ENCODE measurements at regions not wholly inside any gene's neighbourhood (a gene's known extent, or its start where the extent isn't known, plus 50 kb on each side); places are given as distances from the start of the nearest gene placed in this dataset.

DNA sequence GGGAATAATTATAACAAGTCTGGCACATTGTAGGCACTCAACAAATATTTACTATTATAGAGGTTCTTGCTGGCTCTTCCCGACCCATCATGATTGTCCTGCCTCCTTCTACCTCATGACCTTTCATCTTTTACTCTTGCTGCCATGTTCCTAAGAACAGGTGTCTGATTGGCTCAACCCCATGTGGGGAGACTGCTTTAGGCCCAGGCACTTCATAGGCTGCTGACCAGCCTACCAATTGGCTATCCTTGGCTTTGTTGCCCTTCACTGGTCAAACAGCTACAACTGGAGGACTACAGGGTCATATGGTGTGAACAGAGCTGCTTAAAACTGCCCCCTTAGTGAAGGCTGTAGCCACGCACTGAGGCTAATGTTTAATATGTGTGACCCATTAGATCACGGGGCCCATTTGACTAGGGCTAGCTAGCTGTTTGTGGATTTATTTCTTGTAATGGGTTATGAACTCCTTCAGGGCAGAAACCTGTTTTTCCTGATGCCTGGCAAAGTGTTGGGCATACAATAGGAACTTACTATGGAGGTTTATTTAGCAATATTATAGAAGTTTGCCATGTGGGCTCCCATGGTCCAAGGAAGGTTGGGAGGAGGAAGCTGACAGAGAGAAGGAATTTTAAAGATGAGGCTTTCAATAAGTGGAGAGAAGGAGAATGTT is 239.9 kb upstream of the TBC1D5 start (continued):
- TF ChIP-seq ZNF302 (CRISPR knock-in tag; IDR thresholded peaks at IDR 0.05) (no peak), HOXB5 (CRISPR knock-in tag; IDR thresholded peaks at IDR 0.05) (no peak)

DNA sequence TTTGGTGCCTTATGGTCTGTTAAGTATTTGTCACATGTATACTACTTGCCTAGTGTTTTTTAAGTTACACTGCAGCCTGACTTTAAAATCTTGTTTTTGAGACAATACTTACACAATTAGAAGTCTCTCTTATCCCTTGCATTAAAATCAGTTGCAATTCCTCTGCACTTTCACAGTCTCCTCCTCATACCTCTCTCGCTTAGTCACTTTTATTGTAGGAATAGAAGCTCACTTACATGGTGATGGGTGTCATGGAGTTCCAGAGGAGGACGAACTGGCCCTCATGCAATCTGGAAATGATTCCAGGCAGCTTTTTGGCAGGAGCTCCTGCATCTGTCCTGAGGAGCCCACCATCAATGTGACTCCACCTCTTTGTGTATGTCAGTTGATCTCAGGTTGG is 238.4 kb upstream of the TBC1D5 start:
- no peak for ATAC-seq
- no peak for FAIRE-seq
- POLR2A ChIA-PET = no interaction called here
- Histone ChIP-seq H3K27ac (no peak overlapping the region), H3K4me2 (no peak overlapping the region), H3K4me3 (no peak overlapping the region), H3K9me3 (no peaks in the 10 kb centered on the region), H3K4me1 (no peaks in the 10 kb centered on the region)
- WGBS (ENCODE audit: missing lambda C conversion rate) = 31% methylated on average over 2 of the region's 2 CpGs
- TF ChIP-seq NFE2L2 (conservative IDR thresholded peaks at IDR 0.05; ENCODE audit: low read length) = no peak
- TF ChIP-seq ESRRA (IDR thresholded peaks at IDR 0.05; ENCODE audit: borderline replicate concordance, low read length) = no peak
- no peak for TF ChIP-seq CHD4 (IDR thresholded peaks at IDR 0.05; ENCODE audit: borderline replicate concordance)
- no peak for TF ChIP-seq POLR2AphosphoS2 (conservative IDR thresholded peaks at IDR 0.05; ENCODE audit: low read length)
- TF ChIP-seq BHLHE40 (IDR thresholded peaks at IDR 0.05; ENCODE audit: low read depth, low read length) = no peak
- TF ChIP-seq, protein P1, sequence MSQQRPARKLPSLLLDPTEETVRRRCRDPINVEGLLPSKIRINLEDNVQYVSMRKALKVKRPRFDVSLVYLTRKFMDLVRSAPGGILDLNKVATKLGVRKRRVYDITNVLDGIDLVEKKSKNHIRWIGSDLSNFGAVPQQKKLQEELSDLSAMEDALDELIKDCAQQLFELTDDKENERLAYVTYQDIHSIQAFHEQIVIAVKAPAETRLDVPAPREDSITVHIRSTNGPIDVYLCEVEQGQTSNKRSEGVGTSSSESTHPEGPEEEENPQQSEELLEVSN (IDR thresholded peaks at IDR 0.05; ENCODE audit: borderline replicate concordance, low read depth) = no peak
- no peak for TF ChIP-seq NPAS2 (CRISPR knock-in tag; IDR thresholded peaks at IDR 0.05; ENCODE audit: borderline replicate concordance)
- TF ChIP-seq HEYL (CRISPR knock-in tag; IDR thresholded peaks at IDR 0.05) = no peak
- TF ChIP-seq, protein P2, sequence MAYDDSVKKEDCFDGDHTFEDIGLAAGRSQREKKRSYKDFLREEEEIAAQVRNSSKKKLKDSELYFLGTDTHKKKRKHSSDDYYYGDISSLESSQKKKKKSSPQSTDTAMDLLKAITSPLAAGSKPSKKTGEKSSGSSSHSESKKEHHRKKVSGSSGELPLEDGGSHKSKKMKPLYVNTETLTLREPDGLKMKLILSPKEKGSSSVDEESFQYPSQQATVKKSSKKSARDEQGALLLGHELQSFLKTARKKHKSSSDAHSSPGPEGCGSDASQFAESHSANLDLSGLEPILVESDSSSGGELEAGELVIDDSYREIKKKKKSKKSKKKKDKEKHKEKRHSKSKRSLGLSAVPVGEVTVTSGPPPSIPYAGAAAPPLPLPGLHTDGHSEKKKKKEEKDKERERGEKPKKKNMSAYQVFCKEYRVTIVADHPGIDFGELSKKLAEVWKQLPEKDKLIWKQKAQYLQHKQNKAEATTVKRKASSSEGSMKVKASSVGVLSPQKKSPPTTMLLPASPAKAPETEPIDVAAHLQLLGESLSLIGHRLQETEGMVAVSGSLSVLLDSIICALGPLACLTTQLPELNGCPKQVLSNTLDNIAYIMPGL (CRISPR knock-in tag; IDR thresholded peaks at IDR 0.05; ENCODE audit: borderline replicate concordance) = no peak
- no peak for DNase-seq (ENCODE audit: low read depth in 1 of 2, low spot score in 1 of 2)
- CTCF ChIA-PET = no interaction called here

DNA sequence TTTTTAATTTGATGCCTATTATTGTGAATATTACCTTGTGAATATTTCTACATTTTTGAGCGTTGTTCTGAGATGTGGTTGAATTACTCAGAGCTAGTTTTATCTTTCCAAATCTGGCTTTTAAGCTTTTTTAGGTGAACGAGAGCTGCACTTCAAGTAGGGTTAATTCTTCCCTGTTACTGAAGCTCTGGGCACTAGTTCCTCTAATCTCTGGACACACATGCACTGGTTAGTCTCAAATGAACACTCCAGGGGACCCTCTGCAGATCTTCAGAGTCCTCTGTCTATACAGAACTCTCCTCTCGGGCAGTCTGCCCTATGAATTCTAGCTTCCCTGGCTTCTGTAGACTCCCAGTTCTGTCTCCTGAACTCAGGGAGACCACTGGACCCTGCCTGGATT is 237.5 kb upstream of the TBC1D5 start:
- POLR2A ChIA-PET = no interaction called here
- WGBS (ENCODE audit: missing lambda C conversion rate) = 29% methylated on average over 3 of the region's 3 CpGs
- DNase-seq (ENCODE audit: low read depth in 1 of 2, low spot score in 1 of 2) (no peak), FAIRE-seq (no peak), ATAC-seq (no peak)
- H3K4me1 ChIP-seq = no peaks in the 10 kb centered on the region
- H3K9me3 ChIP-seq = no peaks in the 10 kb centered on the region
- CTCF ChIA-PET = interaction anchor here (1.0 kb wide), 1 partner anchor 10 kb away, joined by 4 read pairs; no protein-coding TSS in a partner anchor
- no peak overlapping the region for H3K27ac ChIP-seq
- H3K4me2 ChIP-seq = no peak overlapping the region
- no peak overlapping the region for H3K4me3 ChIP-seq
- TF ChIP-seq NPAS2 (CRISPR knock-in tag; IDR thresholded peaks at IDR 0.05; ENCODE audit: borderline replicate concordance) (no peak), ZFP36 (IDR thresholded peaks at IDR 0.05; ENCODE audit: borderline replicate concordance, partially characterized antibody) (no peak), EHMT2 (IDR thresholded peaks at IDR 0.05; ENCODE audit: low read depth) (no peak), BHLHE40 (IDR thresholded peaks at IDR 0.05; ENCODE audit: low read depth, low read length) (no peak), CHD2 (IDR thresholded peaks at IDR 0.05; ENCODE audit: low read length, partially characterized antibody) (no peak), CEBPB (IDR thresholded peaks at IDR 0.05) (no peak), HEYL (CRISPR knock-in tag; IDR thresholded peaks at IDR 0.05) (no peak), SMC3 (IDR thresholded peaks at IDR 0.05) (no peak), ZSCAN20 (CRISPR knock-in tag; IDR thresholded peaks at IDR 0.05) (no peak), FOSL2 (IDR thresholded peaks at IDR 0.05) (no peak), FOSL2 (CRISPR knock-in tag; IDR thresholded peaks at IDR 0.05) (no peak), PHF8 (IDR thresholded peaks at IDR 0.05; ENCODE audit: borderline replicate concordance, low read depth) (no peak)
- TF ChIP-seq, protein P3, sequence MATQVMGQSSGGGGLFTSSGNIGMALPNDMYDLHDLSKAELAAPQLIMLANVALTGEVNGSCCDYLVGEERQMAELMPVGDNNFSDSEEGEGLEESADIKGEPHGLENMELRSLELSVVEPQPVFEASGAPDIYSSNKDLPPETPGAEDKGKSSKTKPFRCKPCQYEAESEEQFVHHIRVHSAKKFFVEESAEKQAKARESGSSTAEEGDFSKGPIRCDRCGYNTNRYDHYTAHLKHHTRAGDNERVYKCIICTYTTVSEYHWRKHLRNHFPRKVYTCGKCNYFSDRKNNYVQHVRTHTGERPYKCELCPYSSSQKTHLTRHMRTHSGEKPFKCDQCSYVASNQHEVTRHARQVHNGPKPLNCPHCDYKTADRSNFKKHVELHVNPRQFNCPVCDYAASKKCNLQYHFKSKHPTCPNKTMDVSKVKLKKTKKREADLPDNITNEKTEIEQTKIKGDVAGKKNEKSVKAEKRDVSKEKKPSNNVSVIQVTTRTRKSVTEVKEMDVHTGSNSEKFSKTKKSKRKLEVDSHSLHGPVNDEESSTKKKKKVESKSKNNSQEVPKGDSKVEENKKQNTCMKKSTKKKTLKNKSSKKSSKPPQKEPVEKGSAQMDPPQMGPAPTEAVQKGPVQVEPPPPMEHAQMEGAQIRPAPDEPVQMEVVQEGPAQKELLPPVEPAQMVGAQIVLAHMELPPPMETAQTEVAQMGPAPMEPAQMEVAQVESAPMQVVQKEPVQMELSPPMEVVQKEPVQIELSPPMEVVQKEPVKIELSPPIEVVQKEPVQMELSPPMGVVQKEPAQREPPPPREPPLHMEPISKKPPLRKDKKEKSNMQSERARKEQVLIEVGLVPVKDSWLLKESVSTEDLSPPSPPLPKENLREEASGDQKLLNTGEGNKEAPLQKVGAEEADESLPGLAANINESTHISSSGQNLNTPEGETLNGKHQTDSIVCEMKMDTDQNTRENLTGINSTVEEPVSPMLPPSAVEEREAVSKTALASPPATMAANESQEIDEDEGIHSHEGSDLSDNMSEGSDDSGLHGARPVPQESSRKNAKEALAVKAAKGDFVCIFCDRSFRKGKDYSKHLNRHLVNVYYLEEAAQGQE (IDR thresholded peaks at IDR 0.05) = no peak
- TF ChIP-seq, protein P4, sequence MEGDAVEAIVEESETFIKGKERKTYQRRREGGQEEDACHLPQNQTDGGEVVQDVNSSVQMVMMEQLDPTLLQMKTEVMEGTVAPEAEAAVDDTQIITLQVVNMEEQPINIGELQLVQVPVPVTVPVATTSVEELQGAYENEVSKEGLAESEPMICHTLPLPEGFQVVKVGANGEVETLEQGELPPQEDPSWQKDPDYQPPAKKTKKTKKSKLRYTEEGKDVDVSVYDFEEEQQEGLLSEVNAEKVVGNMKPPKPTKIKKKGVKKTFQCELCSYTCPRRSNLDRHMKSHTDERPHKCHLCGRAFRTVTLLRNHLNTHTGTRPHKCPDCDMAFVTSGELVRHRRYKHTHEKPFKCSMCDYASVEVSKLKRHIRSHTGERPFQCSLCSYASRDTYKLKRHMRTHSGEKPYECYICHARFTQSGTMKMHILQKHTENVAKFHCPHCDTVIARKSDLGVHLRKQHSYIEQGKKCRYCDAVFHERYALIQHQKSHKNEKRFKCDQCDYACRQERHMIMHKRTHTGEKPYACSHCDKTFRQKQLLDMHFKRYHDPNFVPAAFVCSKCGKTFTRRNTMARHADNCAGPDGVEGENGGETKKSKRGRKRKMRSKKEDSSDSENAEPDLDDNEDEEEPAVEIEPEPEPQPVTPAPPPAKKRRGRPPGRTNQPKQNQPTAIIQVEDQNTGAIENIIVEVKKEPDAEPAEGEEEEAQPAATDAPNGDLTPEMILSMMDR (IDR thresholded peaks at IDR 0.05) = no peak
- TF ChIP-seq, protein P5, sequence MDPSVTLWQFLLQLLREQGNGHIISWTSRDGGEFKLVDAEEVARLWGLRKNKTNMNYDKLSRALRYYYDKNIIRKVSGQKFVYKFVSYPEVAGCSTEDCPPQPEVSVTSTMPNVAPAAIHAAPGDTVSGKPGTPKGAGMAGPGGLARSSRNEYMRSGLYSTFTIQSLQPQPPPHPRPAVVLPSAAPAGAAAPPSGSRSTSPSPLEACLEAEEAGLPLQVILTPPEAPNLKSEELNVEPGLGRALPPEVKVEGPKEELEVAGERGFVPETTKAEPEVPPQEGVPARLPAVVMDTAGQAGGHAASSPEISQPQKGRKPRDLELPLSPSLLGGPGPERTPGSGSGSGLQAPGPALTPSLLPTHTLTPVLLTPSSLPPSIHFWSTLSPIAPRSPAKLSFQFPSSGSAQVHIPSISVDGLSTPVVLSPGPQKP (IDR thresholded peaks at IDR 0.05; ENCODE audit: low read depth, low read length) = no peak
- TF ChIP-seq, protein P6, sequence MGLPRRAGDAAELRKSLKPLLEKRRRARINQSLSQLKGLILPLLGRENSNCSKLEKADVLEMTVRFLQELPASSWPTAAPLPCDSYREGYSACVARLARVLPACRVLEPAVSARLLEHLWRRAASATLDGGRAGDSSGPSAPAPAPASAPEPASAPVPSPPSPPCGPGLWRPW (IDR thresholded peaks at IDR 0.05) = no peak

Data from A549 (cell line).